ENCODE measurements at regions not wholly inside any gene's neighbourhood (a gene's known extent, or its start where the extent isn't known, plus 50 kb on each side); places are given as distances from the start of the nearest gene placed in this dataset.

DNA sequence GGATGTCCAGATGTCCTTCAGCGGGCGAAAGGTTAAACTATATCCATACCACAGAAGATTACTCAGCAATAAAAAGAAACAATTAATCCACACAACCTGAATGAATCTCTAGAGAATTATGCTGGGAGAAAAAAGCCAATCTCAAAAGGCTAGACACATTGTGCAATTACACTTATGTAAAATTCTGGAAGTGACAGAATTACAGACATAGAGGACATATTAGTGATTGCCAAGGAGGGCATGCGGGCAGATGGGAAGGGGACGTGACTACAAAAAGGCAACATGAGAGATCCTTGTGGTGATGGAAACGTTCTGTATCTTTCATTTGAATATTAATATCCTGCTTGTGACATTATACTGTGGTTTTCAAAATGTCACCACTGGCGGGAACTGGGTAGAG is 103.5 kb upstream of the BMAL1 start:
- TF ChIP-seq, protein P1, sequence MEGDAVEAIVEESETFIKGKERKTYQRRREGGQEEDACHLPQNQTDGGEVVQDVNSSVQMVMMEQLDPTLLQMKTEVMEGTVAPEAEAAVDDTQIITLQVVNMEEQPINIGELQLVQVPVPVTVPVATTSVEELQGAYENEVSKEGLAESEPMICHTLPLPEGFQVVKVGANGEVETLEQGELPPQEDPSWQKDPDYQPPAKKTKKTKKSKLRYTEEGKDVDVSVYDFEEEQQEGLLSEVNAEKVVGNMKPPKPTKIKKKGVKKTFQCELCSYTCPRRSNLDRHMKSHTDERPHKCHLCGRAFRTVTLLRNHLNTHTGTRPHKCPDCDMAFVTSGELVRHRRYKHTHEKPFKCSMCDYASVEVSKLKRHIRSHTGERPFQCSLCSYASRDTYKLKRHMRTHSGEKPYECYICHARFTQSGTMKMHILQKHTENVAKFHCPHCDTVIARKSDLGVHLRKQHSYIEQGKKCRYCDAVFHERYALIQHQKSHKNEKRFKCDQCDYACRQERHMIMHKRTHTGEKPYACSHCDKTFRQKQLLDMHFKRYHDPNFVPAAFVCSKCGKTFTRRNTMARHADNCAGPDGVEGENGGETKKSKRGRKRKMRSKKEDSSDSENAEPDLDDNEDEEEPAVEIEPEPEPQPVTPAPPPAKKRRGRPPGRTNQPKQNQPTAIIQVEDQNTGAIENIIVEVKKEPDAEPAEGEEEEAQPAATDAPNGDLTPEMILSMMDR (conservative IDR thresholded peaks at IDR 0.05; ENCODE audit: low read depth, low read length): no peak
- no peak for TF ChIP-seq POLR2A (IDR thresholded peaks at IDR 0.05; ENCODE audit: low read depth, low read length)
- peak; percentile 2; the same call in 1 of the 2 replicates for TF ChIP-seq MAFK (IDR thresholded peaks at IDR 0.05; ENCODE audit: low read depth, low read length)
- TF ChIP-seq CHD1 (IDR thresholded peaks at IDR 0.05; ENCODE audit: low read depth, low read length): no peak
- TF ChIP-seq, protein P2, sequence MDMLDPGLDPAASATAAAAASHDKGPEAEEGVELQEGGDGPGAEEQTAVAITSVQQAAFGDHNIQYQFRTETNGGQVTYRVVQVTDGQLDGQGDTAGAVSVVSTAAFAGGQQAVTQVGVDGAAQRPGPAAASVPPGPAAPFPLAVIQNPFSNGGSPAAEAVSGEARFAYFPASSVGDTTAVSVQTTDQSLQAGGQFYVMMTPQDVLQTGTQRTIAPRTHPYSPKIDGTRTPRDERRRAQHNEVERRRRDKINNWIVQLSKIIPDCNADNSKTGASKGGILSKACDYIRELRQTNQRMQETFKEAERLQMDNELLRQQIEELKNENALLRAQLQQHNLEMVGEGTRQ (IDR thresholded peaks at IDR 0.05; ENCODE audit: low read depth, low read length): no peak
- no peak for TF ChIP-seq MAZ (IDR thresholded peaks at IDR 0.05; ENCODE audit: borderline replicate concordance, low read depth, low read length)
- no peak for TF ChIP-seq NFE2L2 (IDR thresholded peaks at IDR 0.05; ENCODE audit: low read depth, low read length)

Data from IMR-90 (cell line).